ENCODE measurements at regions not wholly inside any gene's neighbourhood (a gene's known extent, or its start where the extent isn't known, plus 50 kb on each side); places are given as distances from the start of the nearest gene placed in this dataset.
"Not testable (repeated sequence)": the region's sequence is repeated elsewhere in the genome, so short reads cannot be mapped to it uniquely, and the experiment has no call there.

DNA sequence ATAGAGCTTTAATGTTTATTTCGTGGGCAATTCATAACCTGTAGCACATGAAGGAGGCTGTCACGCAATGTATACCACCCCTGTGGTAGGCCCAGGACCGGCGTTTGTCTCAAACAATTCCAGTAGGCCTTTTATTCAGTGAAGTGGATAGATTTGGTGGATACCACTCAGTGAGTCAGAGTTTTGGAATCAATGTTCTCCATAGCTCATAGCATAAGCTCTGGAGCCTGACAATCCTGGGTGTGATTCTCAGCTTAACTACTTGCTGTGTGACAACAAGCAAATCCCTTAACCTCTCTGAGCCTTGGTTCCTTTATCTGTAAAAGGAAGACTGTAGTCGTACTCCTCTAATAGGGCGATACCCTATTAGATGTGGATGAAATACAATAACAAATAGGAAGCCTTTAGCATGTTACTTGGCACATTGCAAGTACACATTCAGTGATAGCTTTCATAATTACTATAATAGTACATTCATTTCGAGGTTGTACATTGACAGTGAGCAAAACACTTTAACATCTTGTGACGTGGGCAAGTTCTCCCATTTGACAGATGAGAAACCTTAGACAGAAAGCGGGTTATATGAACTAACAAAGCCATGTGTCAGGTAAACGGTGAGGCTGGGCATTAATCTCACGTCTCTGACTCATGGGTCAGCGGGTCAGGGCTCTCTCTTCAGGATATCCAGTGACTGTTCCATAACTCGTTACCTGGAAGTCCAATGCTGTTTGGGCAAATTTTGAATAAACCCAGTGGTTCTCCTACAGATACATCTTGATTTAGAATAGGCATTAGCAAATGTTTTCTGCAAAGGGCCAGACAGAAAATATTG is 130.8 kb downstream of the C9orf152 start:
- DNase-seq (ENCODE audit: low read depth in 4 of 4, low spot score in 2 of 4) = no peak

DNA sequence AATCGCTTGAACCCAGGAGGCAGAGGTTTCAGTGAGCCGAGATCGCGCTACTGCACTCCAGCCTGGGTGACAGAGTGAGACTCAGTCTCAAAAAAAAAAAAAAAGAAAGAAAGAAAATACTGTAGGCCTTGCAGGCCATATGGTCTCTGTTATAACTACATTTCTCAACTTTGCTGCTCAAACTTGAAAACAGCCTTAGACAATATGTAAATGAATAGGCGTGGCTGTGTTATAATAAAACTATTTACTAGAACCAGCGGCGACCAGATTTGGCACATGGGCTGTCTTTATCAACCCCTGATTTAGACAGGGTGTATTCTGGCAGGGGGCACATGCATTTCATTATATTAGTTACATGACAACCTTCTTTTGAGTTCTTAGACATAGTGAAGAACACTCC is 130.0 kb downstream of the C9orf152 start:
- DNase-seq (ENCODE audit: low read depth in 4 of 4, low spot score in 2 of 4) = no peak

DNA sequence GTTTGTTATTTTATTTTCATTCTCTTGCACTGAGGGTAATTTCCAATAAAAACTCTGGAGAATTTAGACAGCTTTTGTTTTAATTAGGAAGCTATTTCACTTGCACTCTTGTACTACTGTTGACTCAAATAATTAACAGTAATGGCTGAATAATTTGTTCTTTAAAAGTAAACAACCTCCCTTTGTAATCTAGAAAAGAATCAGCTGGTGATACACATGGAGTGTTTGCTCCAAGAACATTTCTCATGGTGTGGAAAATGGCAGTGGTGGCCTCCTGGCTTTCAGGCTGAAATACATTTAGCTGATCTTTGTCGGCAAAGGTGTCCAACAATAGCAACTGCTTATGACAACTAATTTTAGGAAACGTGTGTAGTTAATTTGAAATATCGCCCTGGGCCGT is 129.4 kb downstream of the C9orf152 start:
- no peak for DNase-seq (ENCODE audit: low read depth in 4 of 4, low spot score in 2 of 4)

DNA sequence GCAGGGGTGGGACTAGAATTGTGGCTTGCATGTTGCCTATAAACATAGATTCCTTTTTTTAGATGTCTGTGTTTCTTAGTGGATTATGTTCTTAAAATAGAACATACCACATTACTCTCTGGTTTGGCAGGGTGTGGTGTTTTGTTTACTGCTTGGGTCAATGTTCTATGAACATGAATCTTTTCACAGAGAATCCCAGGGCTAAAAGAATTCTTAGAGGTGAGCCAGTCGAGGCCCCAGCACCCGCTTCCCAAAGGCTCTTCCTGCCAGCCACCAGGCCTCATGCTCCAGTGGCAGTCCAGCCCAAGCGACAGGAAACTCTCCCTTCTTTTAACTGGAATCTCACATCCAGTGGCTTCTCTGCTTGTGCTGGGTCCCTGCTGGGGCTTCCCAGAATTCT is 126.6 kb downstream of the C9orf152 start:
- DNase-seq (ENCODE audit: low read depth in 4 of 4, low spot score in 2 of 4) = no peak

DNA sequence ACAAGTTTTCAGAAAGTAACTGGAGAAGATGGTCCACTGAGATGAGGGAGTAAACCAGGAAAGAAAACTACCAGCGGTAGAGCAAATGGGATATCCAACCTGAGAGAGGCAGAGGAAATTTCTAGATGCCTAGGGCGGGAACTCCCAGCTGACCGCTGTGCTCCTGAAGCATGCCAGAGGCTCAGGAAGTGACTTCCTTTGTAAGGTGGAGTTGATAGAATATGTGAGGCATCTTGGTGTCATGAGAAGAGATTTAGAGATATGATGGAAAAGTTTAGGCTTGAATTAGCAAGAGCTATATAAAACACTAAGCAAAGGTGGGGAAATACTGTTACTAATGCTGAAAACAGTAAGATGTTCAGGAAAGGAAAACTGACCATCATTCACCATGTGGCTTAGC is 124.1 kb downstream of the C9orf152 start:
- no peak for DNase-seq (ENCODE audit: low read depth in 4 of 4, low spot score in 2 of 4)

DNA sequence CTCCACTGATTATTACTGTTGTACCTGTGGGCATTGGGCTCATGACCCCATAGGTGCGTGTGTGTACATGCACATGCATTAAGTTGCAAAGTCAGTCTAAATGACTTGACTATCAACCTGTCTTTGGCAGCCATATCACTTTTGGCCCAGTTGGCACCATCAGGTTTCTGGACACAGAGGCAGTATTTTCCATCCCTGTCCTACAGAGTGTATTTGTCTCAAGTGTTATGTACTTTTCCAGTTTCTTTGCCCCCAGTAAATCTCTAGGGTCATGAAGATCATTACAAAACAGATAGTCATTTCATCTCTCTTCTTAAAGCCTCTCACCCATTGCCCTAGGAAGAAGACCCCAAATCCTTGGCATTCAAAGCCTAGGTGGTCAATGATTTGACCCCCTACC is 121.4 kb downstream of the C9orf152 start:
- no peak for DNase-seq (ENCODE audit: low read depth in 4 of 4, low spot score in 2 of 4)

DNA sequence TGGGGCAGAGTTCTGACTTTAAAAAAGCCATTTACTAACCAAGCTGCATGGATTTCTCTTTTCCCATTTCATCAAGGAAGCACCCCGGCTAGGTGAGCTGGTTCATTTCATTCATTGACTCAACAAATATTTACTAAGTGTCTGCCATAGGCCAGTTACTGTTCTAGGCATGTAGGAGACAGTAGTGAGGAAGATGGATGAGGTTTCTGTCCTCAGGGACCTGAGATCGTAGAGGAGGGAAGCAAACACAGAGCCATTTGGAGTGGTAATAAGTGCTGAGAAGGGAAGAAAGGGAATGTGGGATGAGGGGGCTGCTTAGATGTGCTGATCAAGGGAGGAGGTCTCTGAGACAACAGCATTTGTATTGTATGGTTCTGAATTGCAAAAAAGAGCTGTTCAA is 120.4 kb downstream of the C9orf152 start:
- no peak for DNase-seq (ENCODE audit: low read depth in 4 of 4, low spot score in 2 of 4)

DNA sequence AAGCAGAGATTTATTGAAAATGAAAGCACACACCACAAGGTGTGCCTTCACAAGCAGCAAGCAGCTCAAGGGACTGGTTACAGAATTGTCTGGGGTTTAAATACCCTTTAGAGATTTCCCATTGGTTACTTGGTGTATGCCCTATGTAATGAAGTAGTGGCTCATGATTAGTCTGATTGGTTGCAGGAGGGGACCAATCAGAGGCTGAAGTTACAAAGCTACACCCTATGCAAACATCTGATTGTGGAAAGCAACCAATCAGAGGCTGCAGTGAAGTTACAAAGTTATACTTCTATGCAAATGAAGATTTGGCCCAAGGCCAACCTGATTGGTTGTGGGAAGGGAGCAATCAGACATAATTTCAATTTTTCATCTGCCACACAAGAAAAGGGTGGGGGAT is 119.9 kb downstream of the C9orf152 start:
- DNase-seq (ENCODE audit: low read depth in 4 of 4, low spot score in 2 of 4) = no peak

DNA sequence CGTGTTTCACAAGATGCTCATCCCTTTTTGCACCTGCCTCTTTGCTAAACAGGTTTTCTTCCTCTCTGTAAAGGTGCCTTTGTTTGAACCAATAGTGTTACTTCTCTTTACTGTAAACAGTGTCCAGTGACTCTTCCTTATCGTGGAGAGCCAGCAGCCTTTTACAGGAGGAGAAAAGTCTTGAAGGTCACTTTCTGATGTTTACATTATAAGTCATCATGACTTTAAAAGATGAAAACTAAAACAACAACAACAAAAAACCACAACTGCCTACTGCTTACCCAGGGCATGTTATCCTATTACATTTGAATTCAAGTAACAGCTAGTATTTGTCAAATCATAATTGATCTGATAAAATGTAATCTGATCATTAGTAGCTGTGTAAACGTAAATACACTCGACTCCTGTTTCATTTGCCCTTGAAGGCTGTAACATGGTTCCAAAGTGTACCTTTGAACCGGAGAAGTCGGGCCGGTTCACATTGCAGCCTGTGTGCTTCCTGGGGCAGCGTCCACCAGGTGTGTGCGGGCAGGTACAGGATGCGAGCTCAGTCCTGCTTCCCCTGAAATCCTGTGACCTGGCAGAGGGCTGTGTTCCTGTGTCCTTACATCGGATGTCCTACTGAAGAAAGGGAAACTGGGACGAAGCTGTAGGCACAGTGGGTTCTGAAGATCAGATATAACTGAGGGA is 118.1 kb downstream of the C9orf152 start:
- DNase-seq (ENCODE audit: low read depth in 4 of 4, low spot score in 2 of 4) = no peak

DNA sequence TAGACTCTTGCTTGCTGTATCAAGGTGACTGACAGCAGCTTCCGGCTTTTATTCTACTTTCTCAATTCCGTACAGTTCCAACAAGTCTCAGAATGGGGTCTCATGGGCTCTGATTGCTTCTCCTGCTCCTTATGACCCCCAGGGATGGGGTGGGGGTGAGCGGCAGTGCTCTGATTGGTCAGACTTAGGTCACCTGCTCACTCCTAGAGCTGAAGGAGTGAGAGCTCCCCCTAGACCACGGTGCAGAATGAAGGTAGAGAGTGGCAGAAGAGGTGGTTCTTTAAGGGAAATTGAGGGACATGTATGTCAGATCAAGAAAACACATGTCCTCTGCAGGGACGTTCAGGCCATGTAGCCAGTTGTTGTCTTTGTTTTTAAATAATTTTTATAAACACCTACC is 115.2 kb downstream of the C9orf152 start:
- no peak for DNase-seq (ENCODE audit: low read depth in 4 of 4, low spot score in 2 of 4)

DNA sequence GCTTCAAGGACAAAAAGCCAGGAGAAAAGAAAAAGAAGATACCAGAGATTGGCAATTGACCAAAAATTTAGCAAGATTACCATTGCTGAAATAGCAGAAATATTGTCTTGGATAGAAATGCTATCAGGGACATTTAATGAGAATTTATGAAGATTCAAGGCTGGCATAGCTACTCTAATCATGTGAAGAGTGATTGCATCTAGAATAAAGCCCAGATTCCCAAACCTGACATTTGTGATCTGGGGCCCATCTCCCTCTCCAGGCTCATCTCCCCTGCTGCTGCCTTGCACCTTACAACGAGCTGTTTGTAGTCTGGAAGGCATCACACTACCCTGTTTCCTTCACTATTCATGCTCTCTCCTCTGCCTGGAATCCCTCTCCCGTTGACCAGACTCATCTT is 114.5 kb downstream of the C9orf152 start:
- DNase-seq (ENCODE audit: low read depth in 4 of 4, low spot score in 2 of 4) = no peak

DNA sequence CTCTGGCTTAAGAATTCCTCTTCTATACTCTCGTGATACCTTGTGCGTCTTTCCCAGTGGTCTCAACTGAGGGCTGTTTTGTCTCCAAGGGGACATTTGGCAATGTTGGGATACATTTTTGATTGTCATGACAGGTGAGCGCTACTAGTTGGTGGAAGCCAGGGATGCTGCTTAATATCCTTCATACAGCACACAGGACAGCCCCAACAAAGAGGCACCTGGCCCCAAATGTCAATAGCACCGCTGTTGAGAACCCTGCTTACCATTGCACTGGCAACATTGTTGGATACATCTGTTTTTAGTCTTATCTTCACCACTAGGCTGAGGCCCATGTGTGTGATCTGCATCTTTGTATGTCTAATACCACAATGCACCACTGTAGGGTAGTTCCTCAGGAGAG is 114.1 kb downstream of the C9orf152 start:
- no peak for DNase-seq (ENCODE audit: low read depth in 4 of 4, low spot score in 2 of 4)

DNA sequence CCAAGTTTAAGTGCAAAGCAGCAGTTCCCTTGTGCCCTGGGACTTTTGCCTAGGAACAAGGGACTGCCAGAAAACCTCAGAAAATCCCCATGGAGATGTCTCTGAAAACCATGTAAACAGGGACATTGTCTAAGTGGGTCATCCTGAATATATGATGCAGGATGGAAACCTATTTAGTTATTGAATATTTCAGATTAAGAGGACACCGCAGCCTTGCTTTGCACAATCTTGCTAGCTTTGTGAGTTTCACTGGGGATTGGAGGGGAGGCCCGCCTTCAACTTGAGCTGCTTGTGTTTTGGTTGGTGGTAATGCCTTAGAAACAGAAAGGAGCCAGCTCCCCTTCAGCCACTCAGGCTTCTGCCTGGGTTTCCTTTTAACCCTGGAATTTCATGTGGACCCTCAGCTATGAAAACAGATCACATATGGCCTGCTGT is 112.8 kb downstream of the C9orf152 start:
- DNase-seq (ENCODE audit: low read depth in 4 of 4, low spot score in 2 of 4) = no peak

DNA sequence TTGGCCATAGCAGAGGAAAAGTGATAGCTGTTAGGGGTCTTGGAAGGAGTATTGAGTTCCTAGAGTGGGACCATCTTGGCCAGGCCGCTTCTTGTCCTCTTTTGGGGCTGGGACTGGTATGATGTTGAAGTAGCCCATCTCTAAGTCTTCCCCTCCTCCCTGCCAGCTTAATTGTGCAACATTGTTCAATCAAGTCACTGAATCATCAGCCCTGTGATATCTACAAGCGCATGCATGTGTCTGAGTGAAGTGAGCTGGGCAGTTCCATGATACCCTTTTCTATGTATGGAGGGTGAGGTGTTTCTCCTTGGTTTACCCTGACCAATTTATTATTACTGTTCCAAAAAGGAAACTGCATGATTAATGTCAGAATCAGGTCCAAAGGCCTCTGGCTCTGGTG is 112.2 kb downstream of the C9orf152 start:
- DNase-seq (ENCODE audit: low read depth in 4 of 4, low spot score in 2 of 4) = no peak

DNA sequence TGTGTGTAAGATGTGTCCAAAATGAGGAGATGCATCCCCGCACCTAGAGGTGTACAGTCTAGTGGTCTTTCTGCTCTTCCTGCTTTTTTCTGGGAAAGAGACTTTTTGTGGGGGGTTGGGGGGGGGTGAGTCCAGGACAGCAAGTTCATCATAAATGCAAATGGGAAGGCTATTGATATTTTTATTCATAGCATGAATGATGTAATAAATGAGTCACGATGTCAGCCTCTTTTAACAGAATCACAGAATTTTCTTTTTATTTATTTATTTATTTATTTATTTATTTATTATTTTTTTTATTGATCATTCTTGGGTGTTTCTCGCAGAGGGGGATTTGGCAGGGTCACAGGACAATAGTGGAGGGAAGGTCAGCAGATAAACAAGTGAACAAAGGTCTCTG is 111.3 kb downstream of the C9orf152 start:
- DNase-seq (ENCODE audit: low read depth in 4 of 4, low spot score in 2 of 4) = not testable (repeated sequence)

DNA sequence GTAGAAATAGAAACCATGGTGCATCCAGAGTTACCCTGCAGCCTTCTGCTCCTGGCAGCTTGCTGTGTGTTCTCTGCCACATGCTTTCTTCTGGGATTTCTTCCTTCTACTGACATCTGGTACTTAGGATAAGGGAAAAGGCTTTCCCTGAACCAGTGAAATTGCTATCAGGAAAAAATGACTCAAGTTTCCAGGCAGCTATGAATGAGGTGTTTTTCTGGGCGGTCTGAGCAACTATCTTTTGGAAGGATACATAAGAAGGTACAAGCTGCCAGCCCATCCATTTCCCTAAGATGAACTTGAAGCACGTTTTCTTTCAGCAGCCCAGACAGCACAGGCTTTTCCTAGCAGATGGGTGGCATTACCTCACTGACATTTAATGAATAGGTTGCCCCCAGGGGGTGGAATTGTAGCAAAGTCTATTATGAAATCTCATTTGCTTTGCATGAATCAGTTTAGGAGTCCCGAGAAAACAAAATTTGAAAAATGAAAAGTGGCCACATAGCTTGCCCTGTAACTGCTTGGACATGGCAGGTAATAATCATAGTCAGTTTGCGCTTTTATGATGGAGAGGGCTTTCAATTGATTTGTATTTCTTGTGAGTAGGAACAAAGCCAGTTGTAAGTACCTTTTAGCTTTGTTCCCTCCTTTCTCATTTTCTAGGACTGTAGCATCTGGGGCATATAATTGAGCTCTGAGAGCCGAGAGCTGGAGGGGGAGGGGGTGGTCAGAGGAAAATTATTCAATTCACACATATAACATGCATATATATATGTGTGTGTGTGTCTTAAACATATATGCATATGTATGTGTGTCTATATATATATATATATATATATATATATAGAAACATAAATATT is 108.5 kb downstream of the C9orf152 start:
- DNase-seq (ENCODE audit: low read depth in 4 of 4, low spot score in 2 of 4) = no peak

DNA sequence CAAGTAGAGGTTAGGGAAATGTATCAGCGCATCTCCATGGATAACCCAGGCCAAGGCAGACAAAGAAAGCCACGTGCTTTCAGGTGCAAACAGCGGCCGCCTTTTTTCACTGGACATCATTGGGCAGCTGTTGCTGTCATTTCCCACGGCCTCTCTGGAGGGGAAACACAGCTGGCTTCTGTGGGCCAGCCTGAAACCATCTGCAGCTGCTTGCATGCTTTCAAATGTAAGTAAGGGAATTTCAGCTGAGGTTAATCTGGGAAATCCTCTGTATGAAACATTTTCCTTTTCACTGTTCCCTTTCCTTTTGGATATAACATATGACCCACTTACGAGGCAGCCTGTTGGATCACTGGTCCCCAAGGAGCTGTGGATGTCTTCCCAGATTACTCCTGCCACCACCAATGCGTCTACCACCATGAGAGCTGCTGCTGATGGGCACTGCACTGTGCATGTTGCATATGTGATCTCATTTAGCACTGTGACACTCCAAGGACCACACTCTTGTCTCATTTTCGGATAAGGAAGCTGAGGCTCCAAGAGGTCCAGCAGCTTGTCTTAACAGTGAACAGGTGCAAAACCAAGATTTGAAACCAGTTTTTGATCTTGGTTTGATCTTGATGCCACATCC is 106.3 kb downstream of the C9orf152 start:
- no peak for DNase-seq (ENCODE audit: low read depth in 4 of 4, low spot score in 2 of 4)

DNA sequence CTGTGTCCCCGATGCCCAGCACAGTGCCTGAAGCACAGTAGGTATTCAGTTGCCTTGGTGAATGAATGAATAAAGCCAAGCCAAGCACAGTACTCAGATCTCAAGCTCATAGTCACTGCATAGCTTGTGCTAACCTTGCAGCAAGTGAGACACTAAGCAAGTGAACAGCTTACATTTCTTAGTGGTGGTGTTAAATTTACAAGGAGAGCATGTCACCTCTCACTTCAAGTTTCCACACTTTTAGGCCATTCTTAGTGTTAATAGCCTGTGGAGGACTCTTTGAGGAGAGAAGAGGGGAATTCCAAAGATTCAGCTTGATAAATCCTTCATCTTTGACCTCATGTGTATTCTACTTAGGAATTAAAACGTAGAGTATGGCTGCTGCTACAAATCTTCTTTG is 104.7 kb downstream of the C9orf152 start:
- no peak for DNase-seq (ENCODE audit: low read depth in 4 of 4, low spot score in 2 of 4)

DNA sequence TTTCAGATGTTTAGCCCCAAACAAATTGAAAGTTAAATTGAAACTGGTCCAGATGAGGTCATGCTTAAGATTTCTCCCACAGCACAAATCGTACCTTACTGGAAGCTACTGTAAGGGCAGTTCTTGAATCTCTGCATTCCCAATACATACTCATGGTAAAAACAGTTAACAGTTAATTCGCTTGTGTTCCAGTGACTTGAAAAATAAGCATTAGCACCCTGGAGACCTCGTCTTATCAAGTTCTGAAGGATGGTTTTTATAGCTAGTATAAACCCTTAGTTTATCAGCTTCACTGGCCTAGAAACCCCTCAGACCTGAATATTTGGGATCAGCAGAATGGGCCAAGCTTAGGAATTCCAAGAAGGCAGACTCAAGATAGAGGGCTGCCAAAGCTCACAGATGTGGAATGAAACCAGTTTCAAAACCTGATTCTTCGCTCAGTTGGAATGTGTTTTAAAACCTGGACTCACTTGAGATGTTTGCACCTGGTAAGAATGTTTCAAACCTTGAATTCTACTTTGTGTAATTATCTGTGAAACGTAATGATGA is 103.6 kb downstream of the C9orf152 start:
- no peak for DNase-seq (ENCODE audit: low read depth in 4 of 4, low spot score in 2 of 4)

DNA sequence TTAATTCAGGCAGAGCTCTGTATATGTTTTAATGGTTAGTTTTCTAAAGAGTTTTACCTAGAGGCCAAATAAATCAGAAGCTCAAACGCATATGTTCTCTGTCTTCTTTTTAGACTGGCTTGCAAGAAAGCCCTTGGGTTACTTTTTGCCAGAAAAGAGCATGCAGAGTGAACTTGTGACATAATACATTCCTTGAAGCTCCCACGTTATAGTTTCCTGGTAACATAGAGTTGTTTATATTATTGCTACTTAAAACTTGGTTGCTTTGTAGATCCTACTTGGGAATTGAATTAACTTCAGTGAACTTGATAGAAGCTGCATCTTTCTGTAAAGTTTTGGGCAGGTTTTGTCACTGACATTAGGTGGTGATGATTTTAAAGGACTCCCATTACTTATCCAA is 102.9 kb downstream of the C9orf152 start:
- DNase-seq (ENCODE audit: low read depth in 4 of 4, low spot score in 2 of 4) = no peak

DNA sequence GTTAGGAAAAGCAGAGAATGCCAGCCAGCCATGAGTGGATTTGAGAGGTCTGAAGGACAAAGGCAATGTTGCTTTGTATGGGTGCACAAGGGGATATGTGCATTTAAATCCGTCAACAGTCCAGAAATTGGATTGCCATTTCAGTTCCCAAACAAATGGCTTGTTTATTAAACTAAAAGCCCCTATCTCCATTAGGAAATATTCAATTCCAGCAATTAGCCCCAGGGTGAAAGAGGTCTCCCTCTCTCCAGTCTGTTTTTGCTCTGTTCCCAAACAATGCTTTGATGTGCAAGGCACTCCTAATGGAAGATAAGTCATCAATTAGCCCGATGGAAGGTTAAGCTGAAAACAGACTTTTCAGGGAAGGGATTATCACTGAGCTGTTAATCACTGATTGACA is 101.3 kb downstream of the C9orf152 start:
- DNase-seq (ENCODE audit: low read depth in 4 of 4, low spot score in 2 of 4) = no peak
